WTC11 (cell line): ENCODE measurements at regions not wholly inside any gene's neighbourhood (a gene's known extent, or its start where the extent isn't known, plus 50 kb on each side); places are given as distances from the start of the nearest gene placed in this dataset.

Experiments used
- ATAC-seq: fragments of 200-7000 bp; cut with Tn5 transposase; 2 replicates; pipeline ENCODE4 v1.10.0; 2021; ENCODE audit warnings: mild to moderate bottlenecking, moderate library complexity
- CTCF ChIA-PET: fragments of 300-600 bp; sonication (Branson Sonifier 250); formaldehyde crosslinking; loops from one replicate; lab custom pipeline; 2021; ENCODE audit warnings: antibody characterized with exemption; lab: Charles Lee
- POLR2A ChIA-PET: fragments of 350-600 bp; sonication (Branson Sonifier 250); formaldehyde crosslinking; loops from one replicate; lab custom pipeline; 2021; ENCODE audit warnings: antibody characterized with exemption; lab: Charles Lee
- DNase-seq: peaks from one replicate; pipeline ENCODE4 v3.0.0; 2021; ENCODE audit warnings: low spot score
- H3K27ac Mint-ChIP-seq: 2 replicates; pipeline ENCODE4 v1.8.0; 2021; ENCODE audit warnings: mixed read lengths
- H3K27me3 Mint-ChIP-seq: 2 replicates; pipeline ENCODE4 v1.8.0; 2021; ENCODE audit warnings: low read depth, mild to moderate bottlenecking, moderate library complexity, mixed read lengths
- H3K36me3 Mint-ChIP-seq: 2 replicates; pipeline ENCODE4 v1.8.0; 2021; ENCODE audit warnings: mixed read lengths
- H3K4me1 Mint-ChIP-seq: 2 replicates; pipeline ENCODE4 v1.8.0; 2022; ENCODE audit warnings: mixed read lengths
- H3K4me3 Mint-ChIP-seq: 2 replicates; pipeline ENCODE4 v1.8.0; 2021; ENCODE audit warnings: mild to moderate bottlenecking, moderate library complexity, mixed read lengths
- H3K9me3 Mint-ChIP-seq: 2 replicates; pipeline ENCODE4 v1.8.0; 2021; ENCODE audit warnings: mixed read lengths
- ARID4B ChIP-seq: sonication (generic); formaldehyde crosslinking; IDR thresholded peaks from 2 replicates; pipeline ENCODE4 v1.8.0; 2023; ENCODE audit warnings: missing genetic modification reagents, mild to moderate bottlenecking, borderline replicate concordance
- CREB1 ChIP-seq: sonication (generic); formaldehyde crosslinking; IDR thresholded peaks from 2 replicates; pipeline ENCODE4 v1.8.0; 2023; ENCODE audit warnings: mild to moderate bottlenecking, missing genetic modification reagents
- CREM ChIP-seq: sonication (generic); formaldehyde crosslinking; IDR thresholded peaks from 2 replicates; pipeline ENCODE4 v1.8.1; 2022; ENCODE audit warnings: mild to moderate bottlenecking, missing genetic modification reagents, moderate library complexity
- E2F1 ChIP-seq: sonication (generic); formaldehyde crosslinking; IDR thresholded peaks from 2 replicates; pipeline ENCODE4 v1.8.0; 2022; ENCODE audit warnings: mild to moderate bottlenecking, missing genetic modification reagents
- FOXP1 ChIP-seq: sonication (generic); formaldehyde crosslinking; IDR thresholded peaks from 2 replicates; pipeline ENCODE4 v1.8.0; 2022; ENCODE audit warnings: missing genetic modification reagents, mild to moderate bottlenecking, moderate library complexity, borderline replicate concordance
- HMGA2 ChIP-seq: fragments of 250-450 bp; sonication (Bioruptor Pico); IDR thresholded peaks from 2 replicates; pipeline ENCODE4 v1.4.0; 2021; ENCODE audit warnings: mild to moderate bottlenecking, moderate library complexity
- NFYB ChIP-seq: sonication (generic); formaldehyde crosslinking; conservative IDR thresholded peaks from 2 replicates; pipeline ENCODE4 v1.8.0; 2022; ENCODE audit warnings: low read depth, missing genetic modification reagents
- PRDM15 ChIP-seq: sonication (generic); formaldehyde crosslinking; IDR thresholded peaks from 2 replicates; pipeline ENCODE4 v1.8.0; 2022; ENCODE audit warnings: missing genetic modification reagents
- RORB ChIP-seq: fragments of 250-450 bp; sonication (Bioruptor Pico); IDR thresholded peaks from 2 replicates; pipeline ENCODE4 v1.9.0; 2021; ENCODE audit warnings: mild to moderate bottlenecking
- TCF7 ChIP-seq: sonication (generic); formaldehyde crosslinking; IDR thresholded peaks from 2 replicates; pipeline ENCODE4 v1.8.0; 2022; ENCODE audit warnings: mild to moderate bottlenecking, low read depth, missing genetic modification reagents, moderate library complexity
- ZNF263 ChIP-seq: sonication (generic); formaldehyde crosslinking; IDR thresholded peaks from 2 replicates; pipeline ENCODE4 v1.8.1; 2022; ENCODE audit warnings: low read depth, mild to moderate bottlenecking, moderate library complexity, missing genetic modification reagents
- ZNF416 ChIP-seq: fragments of 250-450 bp; sonication (Bioruptor Pico); IDR thresholded peaks from 2 replicates; pipeline ENCODE4 v1.9.0; 2021; ENCODE audit warnings: mild to moderate bottlenecking, inconsistent platforms
- TF ChIP-seq, protein P1 (sequence below): fragments of 250-450 bp; sonication (Bioruptor Pico); IDR thresholded peaks from 2 replicates; pipeline ENCODE4 v2.1.2; 2022; ENCODE audit warnings: mild to moderate bottlenecking, moderate library complexity
- TF ChIP-seq, protein P2 (sequence below): sonication (generic); formaldehyde crosslinking; IDR thresholded peaks from 2 replicates; pipeline ENCODE4 v1.8.1; 2022; ENCODE audit warnings: missing genetic modification reagents, borderline replicate concordance

GRCh38 chr1:96338622-96339021 is 383.0 kb upstream of the PTBP2 start (continued):
- TF ChIP-seq FOXP1 (CRISPR knock-in tag) (no peak), TCF7 (CRISPR knock-in tag) (no peak), ARID4B (CRISPR knock-in tag) (no peak), PRDM15 (CRISPR knock-in tag) (no peak), NFYB (CRISPR knock-in tag) (no peak), CREB1 (CRISPR knock-in tag) (no peak), E2F1 (CRISPR knock-in tag) (no peak), HMGA2 (CRISPR knock-in tag) (no peak), RORB (CRISPR knock-in tag) (no peak), ZNF416 (CRISPR knock-in tag) (no peak)
- TF ChIP-seq, protein P1, sequence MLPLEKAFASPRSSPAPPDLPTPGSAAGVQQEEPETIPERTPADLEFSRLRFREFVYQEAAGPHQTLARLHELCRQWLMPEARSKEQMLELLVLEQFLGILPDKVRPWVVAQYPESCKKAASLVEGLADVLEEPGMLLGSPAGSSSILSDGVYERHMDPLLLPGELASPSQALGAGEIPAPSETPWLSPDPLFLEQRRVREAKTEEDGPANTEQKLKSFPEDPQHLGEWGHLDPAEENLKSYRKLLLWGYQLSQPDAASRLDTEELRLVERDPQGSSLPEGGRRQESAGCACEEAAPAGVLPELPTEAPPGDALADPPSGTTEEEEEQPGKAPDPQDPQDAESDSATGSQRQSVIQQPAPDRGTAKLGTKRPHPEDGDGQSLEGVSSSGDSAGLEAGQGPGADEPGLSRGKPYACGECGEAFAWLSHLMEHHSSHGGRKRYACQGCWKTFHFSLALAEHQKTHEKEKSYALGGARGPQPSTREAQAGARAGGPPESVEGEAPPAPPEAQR (CRISPR knock-in tag), result no peak

- TF ChIP-seq CREM (CRISPR knock-in tag), result no peak
- no peak for TF ChIP-seq ZNF263 (CRISPR knock-in tag)
- TF ChIP-seq, protein P2, sequence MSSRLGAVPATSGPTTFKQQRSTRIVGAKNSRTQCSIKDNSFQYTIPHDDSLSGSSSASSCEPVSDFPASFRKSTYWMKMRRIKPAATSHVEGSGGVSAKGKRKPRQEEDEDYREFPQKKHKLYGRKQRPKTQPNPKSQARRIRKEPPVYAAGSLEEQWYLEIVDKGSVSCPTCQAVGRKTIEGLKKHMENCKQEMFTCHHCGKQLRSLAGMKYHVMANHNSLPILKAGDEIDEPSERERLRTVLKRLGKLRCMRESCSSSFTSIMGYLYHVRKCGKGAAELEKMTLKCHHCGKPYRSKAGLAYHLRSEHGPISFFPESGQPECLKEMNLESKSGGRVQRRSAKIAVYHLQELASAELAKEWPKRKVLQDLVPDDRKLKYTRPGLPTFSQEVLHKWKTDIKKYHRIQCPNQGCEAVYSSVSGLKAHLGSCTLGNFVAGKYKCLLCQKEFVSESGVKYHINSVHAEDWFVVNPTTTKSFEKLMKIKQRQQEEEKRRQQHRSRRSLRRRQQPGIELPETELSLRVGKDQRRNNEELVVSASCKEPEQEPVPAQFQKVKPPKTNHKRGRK (CRISPR knock-in tag), result no peak
- Mint-ChIP-seq H3K9me3 (peaks cover 20% of the 10 kb centered on the region), H3K36me3 (no peaks in the 10 kb centered on the region), H3K4me1 (no peaks in the 10 kb centered on the region), H3K27ac (no peak overlapping the region), H3K27me3 (peaks cover 3% of the 10 kb centered on the region; the same call in 1 of the 2 replicates), H3K4me3 (no peak overlapping the region)
- no peak for ATAC-seq
- ChIA-PET POLR2A (no interaction called here), CTCF (no interaction called here)
- no peak for DNase-seq
Measured at GRCh38 chr1:96340686-96341085, 380.9 kb upstream of the PTBP2 start.
